ENCODE measurements at regions not wholly inside any gene's neighbourhood (a gene's known extent, or its start where the extent isn't known, plus 50 kb on each side); places are given as distances from the start of the nearest gene placed in this dataset.

- TF ChIP-seq CTCF (IDR thresholded peaks at IDR 0.05) (no peak), POLR2A (IDR thresholded peaks at IDR 0.05) (no peak)
These were observed 122.9 kb upstream of the NTF3 start for GRCh38 chr12:5308996-5309395.
